ENCODE measurements at regions not wholly inside any gene's neighbourhood (a gene's known extent, or its start where the extent isn't known, plus 50 kb on each side); places are given as distances from the start of the nearest gene placed in this dataset.
"Not testable (repeated sequence)": the region's sequence is repeated elsewhere in the genome, so short reads cannot be mapped to it uniquely, and the experiment has no call there.

GRCh38 chr10:35993591-35994515, 351.8 kb upstream of the FZD8 start:
- no peak for DNase-seq (ENCODE audit: low spot score)

DNA sequence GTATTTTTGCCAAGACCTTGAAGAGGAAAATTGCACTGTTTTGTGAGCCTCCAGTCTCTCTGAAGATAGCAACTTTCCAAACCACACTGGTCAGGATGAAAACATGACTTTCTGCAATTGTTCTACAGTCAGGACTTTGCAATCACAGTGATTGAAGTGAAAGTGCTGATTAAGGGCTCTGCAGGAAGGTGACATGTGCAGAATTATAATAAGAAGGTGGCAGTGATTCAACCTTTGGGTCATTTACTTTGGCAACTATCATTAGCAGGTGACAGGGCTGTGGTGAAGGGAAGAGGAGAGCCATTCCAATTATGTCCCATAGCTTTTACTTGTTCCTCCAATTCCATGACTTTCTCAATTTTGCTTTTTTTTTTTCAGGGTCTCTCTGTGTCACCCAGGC, 350.0 kb upstream of the FZD8 start:
- no peak for DNase-seq (ENCODE audit: low spot score)

- DNase-seq (ENCODE audit: low spot score), result no peak
Observed at GRCh38 chr10:35986756-35987502, 344.8 kb upstream of the FZD8 start.

GRCh38 chr10:35979116-35979515, 337.0 kb upstream of the FZD8 start:
- no peak for DNase-seq (ENCODE audit: low spot score)

DNA sequence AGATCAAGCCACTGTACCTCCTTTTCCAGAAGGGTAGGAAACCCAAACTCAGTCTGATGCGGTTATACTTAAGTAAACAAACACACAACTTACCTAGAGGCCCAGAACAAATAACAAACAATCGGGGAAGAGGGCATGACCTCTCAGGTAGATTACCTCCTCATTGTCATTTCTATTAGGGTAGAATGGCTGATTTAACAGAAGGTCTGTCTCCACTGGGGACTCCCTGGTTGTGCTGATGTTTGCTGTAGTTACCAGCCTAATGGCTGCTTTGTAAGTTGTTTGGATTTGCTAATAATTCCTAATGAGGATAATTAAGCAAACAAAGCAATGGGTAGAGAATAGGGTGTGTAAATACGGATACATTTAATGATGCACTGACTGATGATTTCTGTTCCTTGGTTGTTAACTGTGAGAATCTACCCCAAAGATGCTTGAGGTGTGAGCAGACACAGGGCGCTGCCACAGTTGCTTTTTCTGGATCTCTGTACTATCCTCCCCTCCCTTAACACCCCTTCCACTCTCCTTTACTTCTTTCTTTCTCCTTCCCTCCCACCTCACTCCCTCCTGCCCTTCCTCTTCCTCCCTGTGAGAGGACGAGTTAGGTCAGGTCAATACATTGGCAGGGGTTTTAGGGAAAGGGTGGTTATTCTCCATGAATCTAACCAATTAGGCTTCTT, 332.0 kb upstream of the FZD8 start:
- DNase-seq (ENCODE audit: low spot score), result not testable (repeated sequence)

DNA sequence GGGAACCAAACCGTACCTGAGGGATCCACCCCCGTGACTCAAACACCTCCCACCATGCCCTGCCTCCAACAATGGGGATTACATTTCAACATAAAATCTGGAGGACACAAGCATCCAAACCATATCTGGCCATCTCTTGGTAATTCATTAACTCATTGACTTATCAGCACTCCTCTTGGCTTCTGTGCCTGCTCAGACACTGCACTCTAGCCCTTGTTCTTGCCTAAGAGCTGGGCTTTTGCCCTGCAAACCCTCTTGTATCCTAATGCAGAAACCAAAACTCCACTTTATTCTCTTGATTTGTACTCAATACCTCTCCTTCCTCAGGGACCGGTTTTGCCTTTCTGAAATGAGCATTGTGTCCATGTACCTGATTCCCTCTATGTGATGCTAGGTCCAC, 330.2 kb upstream of the FZD8 start:
- no peak for DNase-seq (ENCODE audit: low spot score)

- DNase-seq (ENCODE audit: low spot score), result no peak
Observed at GRCh38 chr10:35971397-35971796, 329.3 kb upstream of the FZD8 start.

- DNase-seq (ENCODE audit: low spot score), result no peak
Observed at GRCh38 chr10:35963685-35964084, 321.6 kb upstream of the FZD8 start.

DNA sequence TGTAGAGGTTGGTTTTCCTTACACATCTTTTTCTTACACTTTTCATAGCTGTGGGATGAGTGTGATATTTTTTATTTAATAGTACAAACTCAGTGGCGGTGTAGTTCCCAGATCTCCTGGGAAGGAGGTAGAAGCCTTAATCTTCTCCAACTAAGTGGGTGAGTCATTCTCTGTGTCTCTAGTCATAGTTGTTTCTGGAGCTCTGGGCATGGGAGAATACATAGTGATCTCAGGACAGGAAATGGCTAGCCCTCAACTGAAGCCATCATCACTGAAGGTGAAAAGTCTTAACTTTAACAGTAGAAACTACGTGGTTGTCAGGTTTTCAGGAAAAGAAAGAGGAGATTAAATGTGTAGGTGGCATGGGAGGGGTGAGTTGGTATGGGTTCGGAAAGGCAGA, 319.4 kb upstream of the FZD8 start:
- DNase-seq (ENCODE audit: low spot score), result no peak

DNA sequence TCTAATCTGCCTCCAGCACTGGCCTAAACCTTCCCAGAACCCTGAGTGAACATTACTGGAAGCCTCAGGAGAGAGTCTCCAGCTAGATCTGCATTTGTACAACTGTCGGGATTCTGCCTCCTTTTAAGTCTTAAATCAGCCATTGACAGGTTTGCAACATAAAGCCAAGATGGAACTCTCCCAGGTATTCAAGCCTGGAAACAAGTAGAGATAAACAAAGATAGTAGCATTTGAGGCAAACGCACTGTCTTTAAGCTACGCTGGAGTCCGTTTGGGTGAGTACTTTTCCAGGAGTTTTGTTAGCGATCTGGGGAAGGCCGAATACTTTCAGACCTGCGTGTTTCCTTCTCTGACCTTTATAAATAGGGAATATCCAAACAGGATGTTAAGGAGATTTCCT, 317.2 kb upstream of the FZD8 start:
- DNase-seq (ENCODE audit: low spot score), result no peak

DNA sequence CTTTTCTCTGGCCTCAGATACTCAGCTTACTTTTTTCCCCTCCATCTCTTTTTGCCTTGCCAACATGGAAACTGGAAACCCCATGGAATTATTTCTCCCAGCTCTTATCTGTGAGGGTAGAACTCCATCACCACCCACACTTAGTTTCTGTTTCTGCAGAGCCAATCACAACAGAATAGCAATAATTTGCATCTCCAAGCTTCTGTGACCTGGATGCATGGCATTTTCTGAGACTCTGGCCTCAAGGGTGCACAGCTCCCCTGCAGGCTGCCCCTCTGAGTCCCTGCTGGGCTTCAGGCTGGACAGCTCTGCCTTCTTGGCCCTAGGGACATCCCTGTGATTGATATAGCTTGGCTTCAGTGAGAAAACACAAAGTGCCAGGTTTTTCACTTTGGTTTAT, 316.5 kb upstream of the FZD8 start:
- DNase-seq (ENCODE audit: low spot score), result not testable (repeated sequence)

- DNase-seq (ENCODE audit: low spot score), result no peak
Observed at GRCh38 chr10:35950701-35951100, 308.6 kb upstream of the FZD8 start.

DNA sequence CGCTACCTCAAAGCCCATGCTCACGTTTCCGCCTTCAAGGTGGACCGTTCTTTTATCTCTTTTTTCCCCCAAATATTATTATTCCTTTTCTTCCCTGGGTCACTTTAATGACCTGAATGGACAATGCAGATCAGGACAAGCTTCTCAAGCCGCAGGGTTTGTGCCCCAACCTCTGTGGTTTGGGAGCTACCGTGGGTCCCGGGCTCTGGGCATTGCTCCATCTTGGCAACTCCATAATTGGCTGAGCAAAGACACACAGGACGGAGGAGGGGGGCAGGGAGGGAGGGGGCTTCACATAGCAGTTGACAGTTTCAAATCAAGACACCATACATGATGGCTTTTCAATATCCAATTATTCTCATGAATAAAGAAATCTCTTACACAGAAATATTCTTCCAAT, 308.1 kb upstream of the FZD8 start:
- DNase-seq (ENCODE audit: low spot score), result no peak

DNA sequence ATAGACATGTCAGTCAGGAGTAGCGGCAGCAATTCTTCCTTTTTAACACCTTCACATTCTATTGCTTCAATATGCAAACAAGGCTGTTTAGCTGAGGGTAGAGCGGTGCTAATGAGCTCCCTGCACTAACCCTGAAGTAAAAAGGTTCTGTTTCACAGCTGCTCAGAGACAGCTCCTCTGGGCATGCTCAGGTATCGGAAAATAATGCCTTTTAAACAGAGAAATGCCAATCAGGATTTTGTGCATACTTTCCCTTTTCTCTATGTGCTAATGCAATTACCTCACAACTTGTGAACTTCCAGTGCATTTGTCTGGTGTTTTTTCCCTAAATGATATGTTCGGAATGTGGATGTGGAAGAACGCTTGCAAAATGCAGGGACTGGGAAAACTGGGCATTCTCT, 307.7 kb upstream of the FZD8 start:
- DNase-seq (ENCODE audit: low spot score), result no peak

- no peak for DNase-seq (ENCODE audit: low spot score)
Observed at GRCh38 chr10:35946556-35946955, 304.5 kb upstream of the FZD8 start.

GRCh38 chr10:35942057-35942456, 300.0 kb upstream of the FZD8 start:
- no peak for DNase-seq (ENCODE audit: low spot score)

DNA sequence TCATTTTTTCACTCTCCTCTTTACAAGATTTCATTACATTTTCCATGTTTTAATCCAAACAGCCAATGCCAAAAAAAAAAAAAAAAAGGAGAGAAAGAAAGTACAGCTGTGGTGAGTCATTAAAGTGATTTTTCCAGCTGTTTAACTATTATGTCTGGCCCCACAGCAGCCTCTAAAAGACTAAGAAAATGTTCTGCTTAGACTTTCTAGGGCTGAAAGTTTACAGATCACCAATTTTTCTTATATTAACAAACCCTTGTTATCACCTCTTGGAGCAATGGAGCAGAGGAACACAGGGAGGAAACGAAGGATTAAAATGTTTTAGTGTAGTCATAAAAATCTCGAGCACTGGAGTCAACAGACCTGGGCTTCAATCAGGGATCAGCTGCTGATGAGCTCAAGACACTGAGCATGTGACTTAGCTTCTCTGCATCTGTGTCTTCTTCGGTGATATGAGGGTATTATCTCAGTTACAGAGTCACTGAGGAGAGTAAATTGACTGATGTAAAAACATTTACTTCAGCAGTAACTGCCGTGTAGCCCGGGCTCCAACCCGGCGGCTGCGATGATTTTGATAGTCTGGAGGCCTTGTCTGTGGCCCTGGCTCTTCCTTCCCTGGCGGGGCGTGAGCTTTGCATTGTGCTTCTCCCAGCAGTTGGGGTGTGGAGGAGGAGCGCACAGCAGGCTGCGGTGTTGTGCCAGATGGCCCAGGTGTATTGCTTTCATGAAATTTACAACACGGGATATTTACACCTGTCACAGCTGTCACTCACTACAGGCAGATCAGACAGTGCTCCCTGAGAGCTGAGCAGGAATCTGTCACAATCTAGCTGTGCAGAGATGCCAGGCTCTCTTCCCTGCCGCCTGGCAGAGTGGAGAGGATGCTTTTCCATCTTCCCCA, 298.3 kb upstream of the FZD8 start:
- DNase-seq (ENCODE audit: low spot score), result no peak

DNA sequence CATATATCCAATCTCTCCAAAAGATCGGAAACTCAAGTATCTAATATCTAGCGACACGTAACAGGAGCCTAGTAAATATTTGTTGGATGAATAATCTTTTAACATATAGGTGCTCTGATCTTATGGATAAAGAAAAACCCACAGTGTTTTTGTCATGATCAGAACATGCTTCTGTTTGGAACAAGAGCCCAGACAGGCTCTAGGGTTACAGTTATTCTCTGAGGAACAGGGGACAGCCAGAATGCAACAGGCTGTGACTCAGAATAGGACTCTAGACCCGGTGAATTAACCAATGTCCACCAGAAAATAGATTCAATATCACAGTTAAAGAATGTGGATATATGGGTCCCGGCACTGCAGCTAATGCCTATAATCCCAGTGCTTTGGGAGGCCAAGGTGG, 296.1 kb upstream of the FZD8 start:
- DNase-seq (ENCODE audit: low spot score), result no peak

DNA sequence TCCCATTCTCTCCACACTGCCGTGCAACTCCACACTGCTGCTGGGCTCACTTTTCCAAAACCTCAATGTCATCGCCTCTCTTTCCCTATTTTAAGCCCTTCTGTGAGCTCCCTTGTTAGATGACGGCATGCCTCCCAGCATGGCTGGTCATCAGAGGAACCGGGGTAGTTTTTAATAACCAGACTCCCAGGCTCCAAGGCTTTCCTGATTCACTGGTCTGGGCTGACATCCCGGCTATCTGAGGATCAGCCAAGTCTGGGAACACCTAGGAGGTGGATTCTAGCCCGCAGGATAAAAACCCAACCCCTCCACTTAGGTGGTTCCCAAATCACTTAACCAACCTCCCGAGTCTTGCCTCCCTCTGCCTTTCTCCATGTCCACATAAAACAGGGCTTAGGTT, 295.4 kb upstream of the FZD8 start:
- no peak for DNase-seq (ENCODE audit: low spot score)

GRCh38 chr10:35934642-35934995, 292.5 kb upstream of the FZD8 start:
- DNase-seq (ENCODE audit: low spot score), result no peak

- DNase-seq (ENCODE audit: low spot score), result no peak
Observed at GRCh38 chr10:35933940-35934641, 292.0 kb upstream of the FZD8 start.
